A549 (cell line): ENCODE measurements at regions not wholly inside any gene's neighbourhood (a gene's known extent, or its start where the extent isn't known, plus 50 kb on each side); places are given as distances from the start of the nearest gene placed in this dataset.

Source experiments
- SMC3 ChIP-seq: fragments of >200 bp; sonication (Bioruptor Twin); formaldehyde crosslinking; IDR thresholded peaks from 3 replicates; pipeline ENCODE4 v1.6.1; 2018; ENCODE audit warnings: inconsistent platforms
- ZC3H11A ChIP-seq: fragments of 450-650 bp; IDR thresholded peaks from 2 replicates; pipeline ENCODE4 v1.6.1; 2014; ENCODE audit warnings: antibody characterized with exemption, mild to moderate bottlenecking

DNA sequence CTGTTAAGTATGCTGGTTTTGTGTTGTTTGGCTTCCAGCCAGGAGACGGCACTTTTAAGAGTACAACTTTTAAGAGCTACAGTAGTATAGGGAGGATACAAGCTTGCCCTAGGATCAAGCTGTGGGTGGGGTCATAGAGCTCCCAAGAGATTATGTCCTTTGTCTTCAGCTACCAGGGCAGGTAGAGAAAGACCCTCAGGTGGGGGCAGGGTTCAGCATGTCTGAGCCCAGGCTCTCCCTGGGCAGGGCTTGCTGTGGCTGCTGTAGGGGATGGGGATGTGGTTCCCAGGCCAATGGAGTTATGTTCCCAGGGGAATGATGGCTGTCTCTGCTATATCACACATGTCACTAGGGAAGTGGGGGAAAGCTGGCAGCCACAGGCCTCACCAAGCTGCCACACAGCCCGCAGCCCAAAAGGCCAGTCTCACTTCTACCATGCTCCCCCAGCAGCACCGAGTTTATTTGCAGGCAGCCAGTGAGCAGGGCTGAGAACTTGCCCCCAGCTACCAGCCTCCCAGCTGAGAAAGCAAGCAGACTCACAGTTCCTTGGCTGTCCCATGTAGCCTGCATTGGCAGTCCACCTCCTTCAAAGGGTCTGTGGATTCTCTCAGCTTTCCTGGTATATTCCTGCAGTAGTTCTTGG, 105.7 kb upstream of the ERBB4 start:
- TF ChIP-seq SMC3 (no peak), ZC3H11A (no peak)
